Ectodermal cell (in vitro differentiated cells): ENCODE measurements at regions not wholly inside any gene's neighbourhood (a gene's known extent, or its start where the extent isn't known, plus 50 kb on each side); places are given as distances from the start of the nearest gene placed in this dataset.

Experiments used
- H3K27ac ChIP-seq: 2 replicates; pipeline ENCODE4 v1.7.0; 2013; ENCODE audit warnings: mild to moderate bottlenecking, low read depth, low read length; ENCODE audit not compliant: insufficient read depth, poor library complexity, severe bottlenecking
- H3K27me3 ChIP-seq: 2 replicates; pipeline ENCODE4 v1.7.0; 2013; ENCODE audit warnings: mild to moderate bottlenecking, low read length; ENCODE audit not compliant: insufficient read depth, control insufficient read depth, poor library complexity, severe bottlenecking
- H3K36me3 ChIP-seq: one replicate; pipeline ENCODE4 v1.7.0; 2013; ENCODE audit warnings: low read length; ENCODE audit not compliant: control insufficient read depth, insufficient read depth
- H3K4me1 ChIP-seq: one replicate; pipeline ENCODE4 v1.7.0; 2013; ENCODE audit warnings: low read length; ENCODE audit not compliant: control insufficient read depth, insufficient read depth
- H3K4me3 ChIP-seq: 2 replicates; pipeline ENCODE4 v1.7.0; 2013; ENCODE audit warnings: low read depth, low read length, control low read depth; ENCODE audit not compliant: insufficient read depth
- H3K9me3 ChIP-seq: 2 replicates; pipeline ENCODE4 v1.7.0; 2013; ENCODE audit warnings: mild to moderate bottlenecking, low read length, moderate library complexity; ENCODE audit not compliant: control insufficient read depth
- WGBS, 2 experiments: methylation state at CpG; one replicate each; pipeline ENCODE4 v1.1.7; 2013; ENCODE audit warnings: missing lambda C conversion rate in 2 of 2; 5-methylcytosine and 5-hydroxymethylcytosine counted together

DNA sequence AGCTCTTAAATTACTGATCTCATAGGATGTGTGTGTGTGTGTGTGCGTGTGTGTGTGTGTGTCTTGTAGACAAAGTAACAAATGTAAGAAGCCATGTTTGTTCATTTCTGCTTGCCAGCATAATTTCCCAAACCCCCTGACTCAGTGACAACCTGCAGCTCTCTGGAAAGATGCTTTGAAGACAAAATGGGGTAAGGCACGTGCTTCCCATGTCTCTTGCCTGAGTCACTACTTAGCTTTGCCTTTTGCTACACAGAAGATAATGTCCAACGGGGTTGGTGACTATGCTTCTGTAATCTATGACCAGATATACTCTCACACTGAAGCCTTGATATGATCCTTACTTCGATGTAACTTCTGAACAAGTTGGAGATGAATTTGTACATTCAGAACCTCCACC, 332.0 kb downstream of the SLC4A3 start:
- 81 to 82% methylated on average over 4 of the region's 4 CpGs for WGBS, 2 experiments

DNA sequence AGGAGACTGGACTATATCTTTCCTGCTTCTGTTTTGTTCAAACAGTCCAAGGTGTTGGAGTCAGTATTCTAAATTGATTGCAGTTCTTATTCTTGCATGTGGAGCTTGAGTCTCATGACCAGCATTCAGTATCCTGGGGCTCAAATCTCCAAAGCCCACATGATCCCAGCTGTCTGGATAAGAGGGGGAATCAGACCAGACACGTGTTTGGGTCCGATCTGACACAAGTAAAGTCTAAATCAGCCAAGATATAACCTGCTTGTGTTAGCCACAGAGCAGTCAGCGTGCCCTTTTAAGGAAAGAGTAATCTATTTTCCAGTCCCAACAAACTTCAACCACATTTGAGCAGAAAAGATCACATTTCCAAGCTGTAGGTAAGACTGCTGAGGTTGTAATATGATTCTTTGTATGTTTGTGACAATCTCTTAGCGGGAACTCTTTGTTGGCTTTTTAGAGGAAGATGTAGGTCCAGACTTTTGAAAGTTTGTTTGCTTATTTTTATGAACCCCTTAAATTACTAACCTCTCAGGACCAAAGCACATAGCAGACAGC, 334.6 kb downstream of the SLC4A3 start:
- 76 to 83% methylated on average over 4 of the region's 4 CpGs for WGBS, 2 experiments
- H3K27ac ChIP-seq = no peak overlapping the region
- no peaks in the 10 kb centered on the region for H3K9me3 ChIP-seq
- H3K4me1 ChIP-seq = peaks cover 18% of the 10 kb centered on the region
- no peak overlapping the region for H3K4me3 ChIP-seq
- no peaks in the 10 kb centered on the region for H3K36me3 ChIP-seq
- peaks cover 24% of the 10 kb centered on the region for H3K27me3 ChIP-seq

More for the DNA sequence above, 332.0 kb downstream of the SLC4A3 start:
- Histone ChIP-seq H3K4me3 (no peak overlapping the region), H3K36me3 (no peaks in the 10 kb centered on the region), H3K9me3 (no peaks in the 10 kb centered on the region), H3K27me3 (peaks cover 19% of the 10 kb centered on the region), H3K27ac (no peak overlapping the region), H3K4me1 (no peaks in the 10 kb centered on the region)

DNA sequence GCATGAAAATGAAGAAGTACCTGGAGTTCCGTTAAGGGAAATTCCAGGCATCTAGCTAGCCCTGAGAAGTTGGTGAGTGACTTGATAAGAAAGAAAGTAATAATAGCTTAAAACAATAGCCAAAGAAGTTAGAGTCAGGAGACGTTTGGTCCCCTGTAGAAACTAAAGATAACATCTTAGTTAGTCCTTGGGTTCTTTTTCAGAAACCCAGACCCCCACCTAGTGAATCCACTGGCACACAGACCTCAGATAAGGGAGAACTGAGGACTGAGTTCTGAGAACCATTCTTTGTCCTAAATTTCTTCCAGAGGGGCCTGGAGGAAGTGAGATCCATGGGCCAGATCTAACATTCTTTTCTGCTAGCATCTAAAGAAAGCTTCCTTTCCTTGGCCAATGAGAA, 335.4 kb downstream of the SLC4A3 start:
- WGBS, 2 experiments = 85 to 93% methylated on average over 2 of the region's 2 CpGs
- no peaks in the 10 kb centered on the region for H3K36me3 ChIP-seq
- peaks cover 18% of the 10 kb centered on the region for H3K4me1 ChIP-seq
- no peak overlapping the region for H3K4me3 ChIP-seq
- H3K27ac ChIP-seq = no peak overlapping the region
- H3K9me3 ChIP-seq = no peaks in the 10 kb centered on the region
- peaks cover 24% of the 10 kb centered on the region for H3K27me3 ChIP-seq

GRCh38 chr2:219965287-219966194, 338.1 kb downstream of the SLC4A3 start:
- no peak overlapping the region for H3K4me3 ChIP-seq
- 14 to 17% methylated on average over 5 of the region's 5 CpGs for WGBS, 2 experiments
- no peaks in the 10 kb centered on the region for H3K36me3 ChIP-seq
- H3K4me1 ChIP-seq = peaks cover 18% of the 10 kb centered on the region
- H3K27ac ChIP-seq = no peak overlapping the region
- H3K27me3 ChIP-seq = peaks cover 24% of the 10 kb centered on the region
- H3K9me3 ChIP-seq = no peaks in the 10 kb centered on the region

DNA sequence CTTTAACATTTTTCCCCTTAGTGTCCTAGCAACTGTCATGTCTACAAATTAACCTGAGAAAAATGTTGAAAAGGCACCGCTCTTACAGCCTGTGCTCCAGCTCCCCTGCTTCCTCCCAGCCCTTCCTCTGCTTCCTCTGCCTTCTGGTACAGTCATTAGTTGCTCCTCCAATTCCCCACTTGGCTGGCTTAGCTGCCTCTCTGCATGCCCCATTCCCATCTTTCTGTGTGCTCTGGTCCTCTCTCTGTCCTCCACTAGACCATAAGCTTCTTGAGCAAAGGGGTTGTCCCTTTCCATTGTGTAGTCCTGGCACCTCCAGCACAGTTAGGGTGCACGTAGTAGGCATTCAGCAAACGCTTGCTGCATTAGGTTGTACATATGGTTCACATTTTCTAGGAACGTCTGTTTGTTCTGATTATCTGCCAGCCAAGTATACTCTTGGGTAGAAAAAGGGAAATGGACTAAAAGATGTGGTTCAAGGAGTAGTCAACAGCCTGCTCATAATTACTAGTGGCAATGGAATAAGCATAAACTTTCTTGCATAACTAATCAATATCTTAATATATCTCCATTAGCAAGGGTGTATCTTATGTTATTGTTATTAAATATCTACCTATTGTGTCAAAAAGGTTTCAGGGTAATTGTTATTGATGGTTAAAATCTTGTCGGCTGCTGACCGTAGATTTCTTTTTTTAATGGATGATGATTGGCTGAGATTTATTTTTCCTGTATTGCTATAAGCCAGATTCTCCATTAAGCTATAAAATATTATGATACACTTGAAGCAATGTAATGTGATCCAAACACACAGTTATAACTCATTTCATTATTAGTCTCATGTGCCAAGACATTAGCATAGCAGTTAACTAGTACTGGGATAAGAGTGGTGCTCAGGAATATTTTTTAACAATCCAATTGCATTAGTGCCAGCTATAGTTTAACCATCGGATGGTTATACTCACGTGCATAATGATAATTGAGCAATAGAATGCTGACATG, 340.1 kb downstream of the SLC4A3 start:
- H3K27ac ChIP-seq = no peak overlapping the region
- H3K4me3 ChIP-seq = no peak overlapping the region
- 83 to 89% methylated on average over 6 to 8 of the region's 8 CpGs for WGBS, 2 experiments
- peaks cover 24% of the 10 kb centered on the region for H3K27me3 ChIP-seq
- no peaks in the 10 kb centered on the region for H3K36me3 ChIP-seq
- no peaks in the 10 kb centered on the region for H3K9me3 ChIP-seq
- H3K4me1 ChIP-seq = peaks cover 18% of the 10 kb centered on the region

- Histone ChIP-seq H3K27me3 (peaks cover 12% of the 10 kb centered on the region), H3K27ac (no peak overlapping the region), H3K9me3 (no peaks in the 10 kb centered on the region), H3K36me3 (no peaks in the 10 kb centered on the region), H3K4me3 (no peak overlapping the region), H3K4me1 (peaks cover 18% of the 10 kb centered on the region)
- 92 to 93% methylated on average over 5 to 6 of the region's 6 CpGs for WGBS, 2 experiments
Measured at GRCh38 chr2:219968685-219969345, 341.4 kb downstream of the SLC4A3 start.

- H3K27me3 ChIP-seq = peaks cover 5% of the 10 kb centered on the region
- H3K9me3 ChIP-seq = no peaks in the 10 kb centered on the region
- H3K27ac ChIP-seq = no peak overlapping the region
- H3K4me3 ChIP-seq = no peak overlapping the region
- no peaks in the 10 kb centered on the region for H3K36me3 ChIP-seq
- 95 to 96% methylated on average over 4 of the region's 4 CpGs for WGBS, 2 experiments
- peaks cover 18% of the 10 kb centered on the region for H3K4me1 ChIP-seq
Measured at GRCh38 chr2:219969508-219969907, 342.1 kb downstream of the SLC4A3 start.

DNA sequence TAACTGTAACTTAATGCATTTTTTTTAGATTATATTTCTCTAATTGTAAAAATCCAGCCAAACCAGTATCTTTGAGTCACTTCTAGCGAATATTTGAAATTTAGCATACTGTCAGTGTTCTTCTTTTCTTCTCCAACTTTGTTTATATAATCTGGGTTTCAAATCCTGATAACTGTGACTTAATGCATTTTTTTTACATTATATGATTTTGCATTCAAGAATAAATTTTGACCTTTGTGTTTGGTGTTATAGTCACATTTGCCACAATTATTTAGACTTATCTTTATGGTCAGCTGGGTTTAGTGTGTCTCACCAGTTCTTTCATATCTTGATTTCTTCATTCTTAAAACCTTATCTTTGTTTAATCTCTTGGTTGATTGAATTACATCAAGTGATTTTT, 345.7 kb downstream of the SLC4A3 start:
- Histone ChIP-seq H3K36me3 (no peaks in the 10 kb centered on the region), H3K4me3 (no peak overlapping the region), H3K9me3 (no peaks in the 10 kb centered on the region), H3K27me3 (no peaks in the 10 kb centered on the region), H3K27ac (no peak overlapping the region), H3K4me1 (peaks cover 9% of the 10 kb centered on the region)
- 100% methylated on average over 1 of the region's 1 CpG; no CpG with 5 or more reads in 1 of the 2 experiments for WGBS, 2 experiments

DNA sequence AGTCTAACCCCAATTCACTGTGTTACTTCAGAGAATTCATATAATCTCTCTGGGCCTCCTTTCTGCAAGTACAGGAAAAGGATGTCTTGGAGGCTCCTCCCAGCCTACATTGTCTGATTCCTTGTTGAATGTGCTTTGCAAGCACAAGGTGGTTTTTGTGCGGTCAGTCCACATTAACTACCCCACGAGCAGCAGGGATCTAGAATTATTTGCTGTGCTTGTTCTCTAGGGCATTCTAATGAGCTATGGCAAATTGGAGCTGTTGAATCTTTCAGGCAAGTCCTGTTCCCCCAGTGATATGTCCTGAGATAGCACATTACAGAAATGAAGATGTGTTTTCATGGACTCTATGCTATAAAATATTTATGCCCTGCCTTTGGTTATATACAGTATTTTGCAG, 349.4 kb downstream of the SLC4A3 start:
- Histone ChIP-seq H3K27ac (no peak overlapping the region), H3K9me3 (no peaks in the 10 kb centered on the region), H3K27me3 (no peaks in the 10 kb centered on the region), H3K4me3 (no peak overlapping the region), H3K36me3 (no peaks in the 10 kb centered on the region), H3K4me1 (peaks cover 9% of the 10 kb centered on the region)
- WGBS, 2 experiments = 95 to 98% methylated on average over 2 of the region's 2 CpGs
